ENCODE measurements at regions not wholly inside any gene's neighbourhood (a gene's known extent, or its start where the extent isn't known, plus 50 kb on each side); places are given as distances from the start of the nearest gene placed in this dataset.

GRCh38 chr1:232508130-232508701 is 121.7 kb downstream of the SIPA1L2 start:
- TF ChIP-seq CTCF (IDR thresholded peaks at IDR 0.05) (0 out of 2 replicates have a peak, but pooled peaks have one; percentile 11), ZFX (IDR thresholded peaks at IDR 0.05; ENCODE audit: borderline replicate concordance) (no peak)

Data from 22Rv1 (cell line).